HL-60 (cell line): ENCODE measurements at regions not wholly inside any gene's neighbourhood (a gene's known extent, or its start where the extent isn't known, plus 50 kb on each side); places are given as distances from the start of the nearest gene placed in this dataset.

Experiments
- CTCF ChIP-seq: IDR thresholded peaks from one replicate; pipeline ENCODE4 v1.5.1; 2011; ENCODE audit warnings: low read length, control low read depth, inconsistent platforms; ENCODE audit not compliant: insufficient read depth
- POLR2AphosphoS5 ChIP-seq: IDR thresholded peaks from 2 replicates; pipeline ENCODE4 v1.6.1; 2012; ENCODE audit warnings: low read depth
- REST ChIP-seq: IDR thresholded peaks from 2 replicates; pipeline ENCODE4 v1.6.1; 2012; ENCODE audit warnings: low read depth; ENCODE audit not compliant: insufficient replicate concordance
- SPI1 ChIP-seq: IDR thresholded peaks from 2 replicates; pipeline ENCODE4 v1.6.1; 2012; ENCODE audit warnings: low read depth, mild to moderate bottlenecking, borderline replicate concordance

DNA sequence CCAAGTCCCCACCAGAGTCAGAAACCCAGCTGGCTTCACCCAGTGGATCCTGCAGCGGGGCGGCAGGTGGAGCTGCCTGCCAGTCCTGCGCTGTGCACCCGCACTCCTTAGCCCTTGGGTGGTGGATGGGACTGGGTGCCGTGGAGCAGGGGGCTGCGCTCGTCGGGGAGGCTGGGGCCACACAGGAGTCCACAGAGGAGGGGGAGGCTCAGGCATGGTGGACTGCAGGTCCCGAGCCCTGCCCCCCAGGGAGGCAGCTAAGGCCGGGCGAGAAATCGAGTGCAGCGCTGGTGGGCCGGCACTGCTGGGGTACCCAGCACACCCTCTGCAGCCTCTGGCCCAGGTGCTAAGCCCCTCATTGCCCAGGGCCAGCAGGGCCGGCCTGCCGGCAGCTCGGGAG is 144.6 kb upstream of the MGAT5 start:
- TF ChIP-seq CTCF: no peak
- no peak for TF ChIP-seq POLR2AphosphoS5
- TF ChIP-seq REST: no peak
- no peak for TF ChIP-seq SPI1
